Activated T-helper 17 cell treated with anti-CD3 and anti-CD28 coated beads, Interleukin-2, amount 50 U/mL, for 72 hours (primary cell): ENCODE measurements at regions not wholly inside any gene's neighbourhood (a gene's known extent, or its start where the extent isn't known, plus 50 kb on each side); places are given as distances from the start of the nearest gene placed in this dataset.
"Not testable (repeated sequence)": the region's sequence is repeated elsewhere in the genome, so short reads cannot be mapped to it uniquely, and the experiment has no call there.

Source experiments
- ATAC-seq: fragments of 150-1000 bp; cut with Tn5 transposase; replicated peaks from 2 replicates; pipeline ENCODE4 v1.10.0; 2021; ENCODE audit warnings: mild to moderate bottlenecking, moderate library complexity
- H3K27ac Mint-ChIP-seq: one replicate; pipeline ENCODE4 v1.8.0; 2022; ENCODE audit warnings: mixed read lengths
- H3K27me3 Mint-ChIP-seq: one replicate; pipeline ENCODE4 v1.8.0; 2022; ENCODE audit warnings: mixed read lengths
- H3K36me3 Mint-ChIP-seq: one replicate; pipeline ENCODE4 v1.8.0; 2022; ENCODE audit warnings: low read depth, mild to moderate bottlenecking, mixed read lengths
- H3K4me1 Mint-ChIP-seq: one replicate; pipeline ENCODE4 v1.8.0; 2022; ENCODE audit warnings: mixed read lengths
- H3K4me3 Mint-ChIP-seq: one replicate; pipeline ENCODE4 v1.8.0; 2022; ENCODE audit warnings: mild to moderate bottlenecking, mixed read lengths
- H3K9me3 Mint-ChIP-seq: one replicate; pipeline ENCODE4 v1.8.0; 2022; ENCODE audit warnings: mixed read lengths

- ATAC-seq, result peak; percentile 88
- Mint-ChIP-seq H3K27ac (no peak overlapping the region), H3K36me3 (no peaks in the 10 kb centered on the region)
Observed at GRCh38 chr3:28053759-28054158, 187.7 kb upstream of the CMC1 start.

DNA sequence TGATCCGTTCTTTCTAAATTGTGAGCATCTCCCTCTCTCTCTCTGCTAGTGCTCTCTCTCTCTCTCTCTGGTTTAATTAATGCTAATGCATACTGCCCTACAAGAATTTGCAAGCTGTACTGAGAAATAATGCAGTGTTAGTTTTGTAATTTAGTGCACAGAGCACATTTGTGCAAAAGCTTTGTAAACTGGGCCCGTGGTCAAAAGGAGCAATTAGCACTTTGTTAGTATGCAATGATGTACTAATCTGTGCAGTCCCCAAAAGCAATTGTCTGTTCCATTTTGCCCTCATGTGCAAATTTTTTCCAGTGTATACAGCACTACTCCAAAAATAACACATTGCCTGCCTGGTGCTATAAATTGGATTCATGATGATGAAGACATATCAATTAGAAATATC is 184.6 kb upstream of the CMC1 start:
- Mint-ChIP-seq H3K4me1 (no peaks in the 10 kb centered on the region), H3K36me3 (no peaks in the 10 kb centered on the region), H3K9me3 (no peaks in the 10 kb centered on the region), H3K4me3 (no peak overlapping the region), H3K27ac (no peak overlapping the region), H3K27me3 (peaks cover 11% of the 10 kb centered on the region)
- ATAC-seq, result no peak

More at GRCh38 chr3:28053759-28054158, 187.7 kb upstream of the CMC1 start:
- no peaks in the 10 kb centered on the region for H3K9me3 Mint-ChIP-seq
- peaks cover 11% of the 10 kb centered on the region for H3K27me3 Mint-ChIP-seq
- no peak overlapping the region for H3K4me3 Mint-ChIP-seq
- peaks cover 13% of the 10 kb centered on the region for H3K4me1 Mint-ChIP-seq

DNA sequence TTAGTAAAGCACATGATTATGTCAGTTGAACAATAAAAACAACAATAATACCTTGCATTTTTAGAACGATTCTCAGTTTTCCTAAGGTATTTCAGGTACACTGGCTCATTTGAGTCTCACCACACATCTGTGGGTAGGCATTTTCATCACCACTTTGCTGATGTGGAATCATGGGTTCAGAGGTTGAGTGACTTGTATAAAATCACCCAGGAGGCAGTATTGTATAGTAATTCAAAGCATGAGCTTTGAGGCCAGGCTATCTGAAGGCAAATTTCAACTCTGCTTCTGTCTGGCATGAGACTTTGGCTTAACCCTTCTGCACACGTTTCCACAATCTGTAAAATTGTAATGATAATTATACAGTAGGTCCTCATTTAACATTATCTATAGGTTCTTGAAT is 183.9 kb upstream of the CMC1 start:
- Mint-ChIP-seq H3K4me3 (no peak overlapping the region), H3K9me3 (no peaks in the 10 kb centered on the region), H3K36me3 (no peaks in the 10 kb centered on the region), H3K4me1 (no peaks in the 10 kb centered on the region), H3K27ac (no peak overlapping the region), H3K27me3 (peaks cover 11% of the 10 kb centered on the region)
- ATAC-seq, result no peak

- not testable (repeated sequence) for H3K27ac Mint-ChIP-seq, H3K4me3 Mint-ChIP-seq, ATAC-seq, H3K4me1 Mint-ChIP-seq, H3K9me3 Mint-ChIP-seq, H3K36me3 Mint-ChIP-seq
- peaks cover 11% of the 10 kb centered on the region for H3K27me3 Mint-ChIP-seq
Observed at GRCh38 chr3:28059199-28059598, 182.2 kb upstream of the CMC1 start.

DNA sequence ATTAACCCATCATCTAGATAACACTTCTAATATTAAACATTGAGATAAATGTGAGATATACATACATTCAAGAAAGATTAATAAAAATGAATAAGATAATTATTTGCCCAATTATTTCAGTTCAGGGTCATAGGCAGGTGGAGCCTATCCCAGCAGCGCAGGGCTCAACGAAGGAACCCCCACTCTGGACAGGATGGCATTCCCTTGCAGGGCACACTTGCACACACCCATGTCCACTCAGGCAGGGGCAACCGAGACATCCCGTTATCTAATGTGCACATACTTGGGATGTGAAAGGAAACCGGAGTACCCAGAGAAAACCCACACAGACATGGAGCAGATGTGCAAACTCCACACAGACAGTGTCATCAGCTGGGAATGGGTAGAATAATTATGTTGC is 175.4 kb upstream of the CMC1 start:
- H3K27me3 Mint-ChIP-seq, result no peaks in the 10 kb centered on the region
- H3K4me1 Mint-ChIP-seq, result no peaks in the 10 kb centered on the region
- no peaks in the 10 kb centered on the region for H3K36me3 Mint-ChIP-seq
- no peaks in the 10 kb centered on the region for H3K9me3 Mint-ChIP-seq
- H3K27ac Mint-ChIP-seq, result no peak overlapping the region
- ATAC-seq, result no peak
- H3K4me3 Mint-ChIP-seq, result no peak overlapping the region

- no peak overlapping the region for H3K4me3 Mint-ChIP-seq
- no peaks in the 10 kb centered on the region for H3K4me1 Mint-ChIP-seq
- H3K36me3 Mint-ChIP-seq, result no peaks in the 10 kb centered on the region
- no peak for ATAC-seq
- H3K27me3 Mint-ChIP-seq, result no peaks in the 10 kb centered on the region
- H3K9me3 Mint-ChIP-seq, result no peaks in the 10 kb centered on the region
- H3K27ac Mint-ChIP-seq, result no peak overlapping the region
Observed at GRCh38 chr3:28067014-28067413, 174.4 kb upstream of the CMC1 start.

DNA sequence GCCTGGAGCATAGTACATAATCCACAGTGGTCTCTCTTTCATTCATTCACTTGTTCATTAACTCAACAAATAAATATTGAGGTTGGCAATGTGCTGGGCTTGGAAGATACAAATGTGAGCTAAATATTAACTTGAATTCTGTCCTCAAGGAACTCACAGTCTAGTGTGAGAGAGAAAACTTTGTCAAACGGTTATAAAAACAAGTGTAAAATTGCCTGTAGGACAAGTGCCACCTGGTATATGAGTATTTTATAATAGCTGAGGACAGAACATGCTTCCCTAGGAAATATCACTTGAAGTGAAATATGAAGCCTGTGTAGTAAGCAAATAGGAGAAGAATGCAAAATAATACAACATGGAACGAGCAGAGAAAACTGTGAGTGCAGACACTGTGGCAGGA is 173.1 kb upstream of the CMC1 start:
- no peak overlapping the region for H3K4me3 Mint-ChIP-seq
- no peaks in the 10 kb centered on the region for H3K36me3 Mint-ChIP-seq
- H3K4me1 Mint-ChIP-seq, result no peaks in the 10 kb centered on the region
- H3K9me3 Mint-ChIP-seq, result no peaks in the 10 kb centered on the region
- no peak overlapping the region for H3K27ac Mint-ChIP-seq
- ATAC-seq, result no peak
- no peaks in the 10 kb centered on the region for H3K27me3 Mint-ChIP-seq

- H3K4me3 Mint-ChIP-seq, result no peak overlapping the region
- no peaks in the 10 kb centered on the region for H3K27me3 Mint-ChIP-seq
- H3K27ac Mint-ChIP-seq, result no peak overlapping the region
- H3K4me1 Mint-ChIP-seq, result no peaks in the 10 kb centered on the region
- H3K36me3 Mint-ChIP-seq, result no peaks in the 10 kb centered on the region
- H3K9me3 Mint-ChIP-seq, result no peaks in the 10 kb centered on the region
- no peak for ATAC-seq
Observed at GRCh38 chr3:28069438-28069837, 172.0 kb upstream of the CMC1 start.

DNA sequence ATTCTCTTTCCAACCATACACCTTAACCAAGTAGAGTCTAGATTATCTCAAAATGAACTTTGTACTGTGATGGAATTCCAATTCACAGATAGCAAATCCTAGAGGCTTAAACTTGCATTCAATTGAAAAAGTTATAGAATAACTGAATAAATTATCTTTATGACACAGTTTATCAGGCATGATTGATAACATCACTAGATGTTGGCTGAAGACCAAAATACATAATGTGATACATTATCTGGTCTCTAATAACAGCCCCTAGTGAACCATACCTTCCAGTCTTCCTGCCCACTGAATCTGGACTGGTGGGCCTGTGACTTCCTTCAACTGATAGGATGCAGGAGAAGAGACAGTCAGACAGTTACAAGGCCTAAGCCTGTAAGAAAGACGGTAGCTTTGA is 165.2 kb upstream of the CMC1 start:
- no peak overlapping the region for H3K27ac Mint-ChIP-seq
- H3K27me3 Mint-ChIP-seq, result no peaks in the 10 kb centered on the region
- no peaks in the 10 kb centered on the region for H3K4me1 Mint-ChIP-seq
- H3K36me3 Mint-ChIP-seq, result no peaks in the 10 kb centered on the region
- no peaks in the 10 kb centered on the region for H3K9me3 Mint-ChIP-seq
- no peak overlapping the region for H3K4me3 Mint-ChIP-seq
- ATAC-seq, result no peak

DNA sequence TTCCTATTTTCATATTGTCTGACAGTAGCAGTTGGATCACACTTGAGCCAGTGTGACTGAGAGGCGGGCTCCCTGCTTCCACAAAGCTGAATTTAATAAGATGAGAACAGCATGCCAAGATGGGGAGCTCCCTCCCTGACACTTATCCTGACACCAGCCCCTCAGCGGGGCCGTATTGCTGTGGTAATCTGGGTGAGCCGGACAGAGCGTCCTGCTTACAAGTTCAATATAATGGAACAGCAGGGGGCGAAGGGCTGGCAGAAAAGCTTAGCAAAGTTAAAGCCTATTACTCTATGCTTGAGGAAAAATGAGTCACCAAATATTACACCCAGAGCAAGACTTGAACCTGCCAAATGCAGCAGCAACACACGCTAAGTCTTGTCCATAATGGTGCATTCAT is 163.8 kb upstream of the CMC1 start:
- H3K9me3 Mint-ChIP-seq, result no peaks in the 10 kb centered on the region
- ATAC-seq, result no peak
- H3K4me1 Mint-ChIP-seq, result no peaks in the 10 kb centered on the region
- no peak overlapping the region for H3K27ac Mint-ChIP-seq
- H3K27me3 Mint-ChIP-seq, result no peaks in the 10 kb centered on the region
- no peak overlapping the region for H3K4me3 Mint-ChIP-seq
- H3K36me3 Mint-ChIP-seq, result no peaks in the 10 kb centered on the region

DNA sequence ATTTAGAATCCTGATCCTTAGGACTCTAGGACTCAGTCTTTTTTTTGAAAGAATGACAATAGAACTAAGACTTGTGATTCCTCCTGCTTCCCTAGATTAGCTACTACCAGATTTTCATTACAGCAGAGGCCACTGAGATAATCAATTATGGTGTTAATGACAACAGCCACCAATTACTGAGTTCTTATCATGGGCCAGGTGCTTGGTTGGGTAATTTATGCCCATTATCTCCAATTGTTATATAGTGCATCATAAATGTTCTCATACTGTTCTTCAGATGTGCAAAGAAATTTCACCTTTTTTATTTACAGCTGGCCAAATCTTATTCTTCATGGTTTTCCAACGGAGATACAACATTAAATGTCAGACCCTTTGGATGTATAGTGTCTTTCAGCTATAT is 162.9 kb upstream of the CMC1 start:
- H3K36me3 Mint-ChIP-seq, result no peaks in the 10 kb centered on the region
- H3K4me1 Mint-ChIP-seq, result no peaks in the 10 kb centered on the region
- no peaks in the 10 kb centered on the region for H3K9me3 Mint-ChIP-seq
- ATAC-seq, result no peak
- no peak overlapping the region for H3K4me3 Mint-ChIP-seq
- H3K27ac Mint-ChIP-seq, result no peak overlapping the region
- no peaks in the 10 kb centered on the region for H3K27me3 Mint-ChIP-seq

- ATAC-seq, result no peak
- H3K4me1 Mint-ChIP-seq, result no peaks in the 10 kb centered on the region
- no peaks in the 10 kb centered on the region for H3K27me3 Mint-ChIP-seq
- H3K4me3 Mint-ChIP-seq, result no peak overlapping the region
- H3K9me3 Mint-ChIP-seq, result no peaks in the 10 kb centered on the region
- H3K27ac Mint-ChIP-seq, result no peak overlapping the region
- H3K36me3 Mint-ChIP-seq, result no peaks in the 10 kb centered on the region
Observed at GRCh38 chr3:28080716-28081115, 160.7 kb upstream of the CMC1 start.

DNA sequence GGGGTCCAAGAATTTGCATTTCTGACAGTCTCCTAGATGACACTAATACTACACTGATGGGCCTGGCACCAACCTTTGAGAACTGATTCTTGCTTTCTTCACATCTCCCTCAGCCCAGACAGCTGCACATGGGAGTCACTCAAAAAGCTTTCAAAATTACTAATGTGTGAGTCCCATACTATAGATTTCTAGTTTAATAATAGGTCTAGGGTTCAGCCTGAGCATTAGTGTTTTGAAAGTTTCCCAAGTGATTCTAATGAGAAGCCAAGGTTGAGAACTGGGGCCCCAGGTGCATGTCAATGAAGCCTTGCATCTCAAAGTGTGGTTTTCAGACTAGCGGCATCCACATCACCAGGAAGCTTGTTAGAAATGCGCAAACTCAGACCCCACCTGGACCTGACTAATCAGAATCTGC is 159.9 kb upstream of the CMC1 start:
- Mint-ChIP-seq H3K4me3 (no peak overlapping the region), H3K9me3 (no peaks in the 10 kb centered on the region), H3K27ac (no peak overlapping the region), H3K27me3 (no peaks in the 10 kb centered on the region), H3K36me3 (no peaks in the 10 kb centered on the region), H3K4me1 (no peaks in the 10 kb centered on the region)
- no peak for ATAC-seq

DNA sequence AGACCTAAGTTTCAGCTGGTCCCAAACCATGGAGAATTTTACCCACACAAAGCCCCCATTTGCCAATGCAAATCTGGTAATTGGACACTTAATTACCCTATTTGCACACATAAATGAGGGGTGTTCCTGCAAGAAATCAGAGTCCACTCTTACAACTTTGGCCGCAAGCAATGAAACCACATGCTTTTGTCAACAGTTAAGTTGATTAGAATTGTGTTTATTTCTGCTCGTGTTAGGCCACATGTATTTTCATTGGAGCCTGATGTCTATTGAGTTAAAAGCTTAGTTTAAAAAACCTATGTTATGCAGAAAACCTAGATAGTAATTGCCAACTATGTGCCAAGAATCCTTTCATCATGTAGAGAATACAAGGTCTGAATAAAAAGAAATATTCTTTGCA is 153.8 kb upstream of the CMC1 start:
- H3K4me1 Mint-ChIP-seq, result no peaks in the 10 kb centered on the region
- no peak overlapping the region for H3K27ac Mint-ChIP-seq
- H3K4me3 Mint-ChIP-seq, result no peak overlapping the region
- H3K27me3 Mint-ChIP-seq, result no peaks in the 10 kb centered on the region
- H3K36me3 Mint-ChIP-seq, result no peaks in the 10 kb centered on the region
- no peaks in the 10 kb centered on the region for H3K9me3 Mint-ChIP-seq
- no peak for ATAC-seq

GRCh38 chr3:28088811-28089526 is 152.4 kb upstream of the CMC1 start:
- Mint-ChIP-seq H3K27me3 (no peaks in the 10 kb centered on the region), H3K4me3 (no peak overlapping the region), H3K9me3 (peaks cover 3% of the 10 kb centered on the region), H3K27ac (no peak overlapping the region), H3K4me1 (no peaks in the 10 kb centered on the region), H3K36me3 (no peaks in the 10 kb centered on the region)
- no peak for ATAC-seq

DNA sequence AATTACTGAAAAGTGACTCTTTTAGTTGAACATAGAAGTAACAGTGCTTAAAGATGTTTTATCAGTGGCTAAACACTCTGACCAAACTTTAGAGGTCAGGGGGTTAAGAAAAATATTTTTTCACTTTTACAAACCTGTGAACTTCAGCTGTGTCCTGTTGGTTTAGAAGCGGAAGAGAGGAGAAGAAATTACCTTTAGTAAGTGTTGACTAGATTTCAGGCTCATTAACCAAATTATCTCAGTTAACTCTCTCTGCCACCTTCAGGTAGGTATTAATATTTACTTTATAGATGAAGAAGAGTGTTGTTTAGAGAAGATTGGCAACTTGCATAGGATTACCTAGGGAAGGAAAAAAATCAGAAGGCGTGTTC is 151.9 kb upstream of the CMC1 start:
- no peaks in the 10 kb centered on the region for H3K27me3 Mint-ChIP-seq
- H3K36me3 Mint-ChIP-seq, result no peaks in the 10 kb centered on the region
- no peaks in the 10 kb centered on the region for H3K4me1 Mint-ChIP-seq
- ATAC-seq, result no peak
- peaks cover 6% of the 10 kb centered on the region for H3K9me3 Mint-ChIP-seq
- no peak overlapping the region for H3K27ac Mint-ChIP-seq
- no peak overlapping the region for H3K4me3 Mint-ChIP-seq
